ENCODE measurements at regions not wholly inside any gene's neighbourhood (a gene's known extent, or its start where the extent isn't known, plus 50 kb on each side); places are given as distances from the start of the nearest gene placed in this dataset.
"Not testable (repeated sequence)": the region's sequence is repeated elsewhere in the genome, so short reads cannot be mapped to it uniquely, and the experiment has no call there.

- H3K9me3 ChIP-seq; H3K36me3 ChIP-seq; intact Hi-C loops (cut with DNase I; ENCODE audit: low total_unique reads); H3K4me1 ChIP-seq; H3K27ac ChIP-seq; H3K4me3 ChIP-seq; in situ Hi-C loops (cut with MboI; ENCODE audit: low sequenced_read_pairs in 4 of 4); ATAC-seq; DNase-seq: not testable (repeated sequence)
- peaks cover 11 to 27% (median 21%) of the 10 kb centered on the region in 3 donors for H3K27me3 ChIP-seq
Observed at GRCh38 chr6:57809454-57809853, 492.0 kb downstream of the PRIM2 start.

DNA sequence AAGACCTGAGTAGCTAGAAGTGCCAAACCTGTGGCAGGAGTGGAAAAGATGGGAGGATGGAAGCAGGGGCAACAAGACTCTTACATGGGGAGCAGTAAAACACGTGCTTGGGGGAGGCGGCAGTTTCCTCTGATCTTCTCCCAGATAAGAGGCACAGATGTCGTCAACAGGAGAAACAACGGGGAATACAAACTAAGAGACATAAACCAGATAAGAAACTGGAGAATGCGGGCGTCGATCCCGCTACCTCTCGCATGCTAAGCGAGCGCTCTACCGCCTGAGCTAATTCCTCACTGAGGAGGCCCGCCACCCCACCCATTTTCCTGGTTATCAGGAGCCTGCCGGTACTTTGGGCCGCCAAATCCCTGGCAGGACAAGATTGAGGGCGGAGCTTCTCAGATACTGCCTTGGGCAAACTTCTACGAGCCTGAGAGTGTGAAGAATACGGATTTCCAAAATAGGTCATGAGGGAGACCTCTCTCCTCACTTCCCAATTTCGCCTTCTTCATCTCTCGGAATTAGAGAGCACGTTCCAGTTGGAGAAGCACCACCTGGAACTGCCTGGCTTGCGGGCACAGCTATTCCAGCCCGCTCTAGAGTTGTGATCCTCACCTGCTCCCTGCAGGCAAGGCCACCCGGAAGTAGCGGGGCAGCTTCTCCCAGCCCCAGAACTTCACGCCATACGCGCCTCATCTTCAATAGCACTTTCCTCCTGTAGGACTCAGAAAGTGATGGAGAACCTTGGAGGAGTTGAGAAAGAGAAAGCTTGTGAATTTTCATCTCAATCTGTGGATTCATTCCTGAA lies 496.0 kb downstream of the PRIM2 start:
- in situ Hi-C loops (cut with MboI; ENCODE audit: low sequenced_read_pairs in 4 of 4); H3K36me3 ChIP-seq; intact Hi-C loops (cut with DNase I; ENCODE audit: low total_unique reads); DNase-seq; H3K4me3 ChIP-seq; H3K4me1 ChIP-seq; H3K9me3 ChIP-seq; ATAC-seq; H3K27ac ChIP-seq: not testable (repeated sequence)
- H3K27me3 ChIP-seq: peaks cover 11 to 25% (median 21%) of the 10 kb centered on the region in 3 donors

GRCh38 chr6:57815826-57816225 lies 498.4 kb downstream of the PRIM2 start:
- H3K9me3 ChIP-seq; in situ Hi-C loops (cut with MboI; ENCODE audit: low sequenced_read_pairs in 4 of 4); H3K27ac ChIP-seq; DNase-seq; H3K4me3 ChIP-seq; ATAC-seq; H3K36me3 ChIP-seq; H3K4me1 ChIP-seq; intact Hi-C loops (cut with DNase I; ENCODE audit: low total_unique reads): not testable (repeated sequence)
- peaks cover 11 to 24% (median 12%) of the 10 kb centered on the region in 3 donors for H3K27me3 ChIP-seq

DNA sequence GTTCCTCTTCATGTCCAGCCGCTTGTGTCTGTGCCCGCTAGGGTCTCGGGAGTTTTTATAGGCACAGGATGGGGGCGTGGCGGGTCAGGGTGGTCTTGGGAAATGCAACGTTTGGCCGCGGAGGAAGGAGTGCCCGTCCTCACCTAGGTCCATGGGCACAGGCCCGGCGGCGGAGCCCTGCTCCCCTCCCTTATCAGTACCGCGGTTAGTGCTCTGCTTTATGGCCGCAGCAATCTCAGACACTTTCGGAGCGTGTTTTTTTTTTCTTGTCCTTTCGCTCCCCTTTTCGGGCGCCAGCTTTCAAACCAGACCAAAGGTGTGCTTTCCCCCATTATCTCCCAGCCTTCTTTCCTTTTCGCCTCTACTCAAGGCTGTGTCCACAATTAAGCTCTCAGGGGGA lies 503.9 kb downstream of the PRIM2 start:
- H3K4me1 ChIP-seq; H3K4me3 ChIP-seq; H3K9me3 ChIP-seq; in situ Hi-C loops (cut with MboI; ENCODE audit: low sequenced_read_pairs in 4 of 4); H3K36me3 ChIP-seq; intact Hi-C loops (cut with DNase I; ENCODE audit: low total_unique reads); ATAC-seq; DNase-seq; H3K27ac ChIP-seq: not testable (repeated sequence)
- H3K27me3 ChIP-seq: peaks cover 7 to 14% (median 12%) of the 10 kb centered on the region in 3 donors

DNA sequence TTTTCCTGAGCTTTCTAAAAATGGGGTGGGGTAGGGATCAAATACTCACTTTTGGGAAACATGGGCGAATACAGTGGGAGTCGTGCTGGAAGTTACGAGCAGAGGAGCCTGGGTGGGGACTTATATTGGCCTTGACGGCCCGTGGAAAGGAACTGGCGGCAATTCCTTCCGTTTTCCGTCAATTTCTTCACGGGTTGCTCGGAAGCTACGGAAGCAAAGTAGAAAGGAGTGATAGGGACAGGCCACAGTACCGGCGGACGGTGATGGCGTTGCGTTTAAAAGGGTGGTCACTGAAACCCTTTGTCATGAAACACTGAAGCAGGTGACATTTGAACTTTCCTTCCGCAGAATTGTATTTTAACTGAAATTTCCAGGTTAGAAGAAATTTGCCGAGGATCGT lies 505.0 kb downstream of the PRIM2 start:
- H3K36me3 ChIP-seq; DNase-seq; H3K4me3 ChIP-seq; intact Hi-C loops (cut with DNase I; ENCODE audit: low total_unique reads); ATAC-seq; H3K27ac ChIP-seq; H3K4me1 ChIP-seq; H3K9me3 ChIP-seq; in situ Hi-C loops (cut with MboI; ENCODE audit: low sequenced_read_pairs in 4 of 4): not testable (repeated sequence)
- H3K27me3 ChIP-seq: peaks cover 7 to 14% (median 12%) of the 10 kb centered on the region in 3 donors

- intact Hi-C loops (cut with DNase I; ENCODE audit: low total_unique reads): no loop called here
- H3K4me3 ChIP-seq: no peak overlapping the region
- TF ChIP-seq, protein P1, sequence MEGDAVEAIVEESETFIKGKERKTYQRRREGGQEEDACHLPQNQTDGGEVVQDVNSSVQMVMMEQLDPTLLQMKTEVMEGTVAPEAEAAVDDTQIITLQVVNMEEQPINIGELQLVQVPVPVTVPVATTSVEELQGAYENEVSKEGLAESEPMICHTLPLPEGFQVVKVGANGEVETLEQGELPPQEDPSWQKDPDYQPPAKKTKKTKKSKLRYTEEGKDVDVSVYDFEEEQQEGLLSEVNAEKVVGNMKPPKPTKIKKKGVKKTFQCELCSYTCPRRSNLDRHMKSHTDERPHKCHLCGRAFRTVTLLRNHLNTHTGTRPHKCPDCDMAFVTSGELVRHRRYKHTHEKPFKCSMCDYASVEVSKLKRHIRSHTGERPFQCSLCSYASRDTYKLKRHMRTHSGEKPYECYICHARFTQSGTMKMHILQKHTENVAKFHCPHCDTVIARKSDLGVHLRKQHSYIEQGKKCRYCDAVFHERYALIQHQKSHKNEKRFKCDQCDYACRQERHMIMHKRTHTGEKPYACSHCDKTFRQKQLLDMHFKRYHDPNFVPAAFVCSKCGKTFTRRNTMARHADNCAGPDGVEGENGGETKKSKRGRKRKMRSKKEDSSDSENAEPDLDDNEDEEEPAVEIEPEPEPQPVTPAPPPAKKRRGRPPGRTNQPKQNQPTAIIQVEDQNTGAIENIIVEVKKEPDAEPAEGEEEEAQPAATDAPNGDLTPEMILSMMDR (IDR thresholded peaks at IDR 0.05 in 4 of 5, conservative IDR thresholded peaks at IDR 0.05 in 1 of 5): no peak
- TF ChIP-seq POLR2A (IDR thresholded peaks at IDR 0.05): no peak
- H3K27ac ChIP-seq: no peak overlapping the region
- no peaks in the 10 kb centered on the region for H3K36me3 ChIP-seq
- no peak for DNase-seq
- H3K4me1 ChIP-seq: no peaks in the 10 kb centered on the region
- ATAC-seq: no peak
- H3K9me3 ChIP-seq: no peaks in the 10 kb centered on the region
- H3K27me3 ChIP-seq: peaks cover 7 to 14% (median 7%) of the 10 kb centered on the region in 3 donors
- in situ Hi-C loops (cut with MboI; ENCODE audit: low sequenced_read_pairs in 4 of 4): no loop called here
Observed at GRCh38 chr6:57822896-57823358, 505.5 kb downstream of the PRIM2 start.

- H3K27ac ChIP-seq; H3K36me3 ChIP-seq; H3K4me3 ChIP-seq; ATAC-seq; H3K9me3 ChIP-seq; H3K27me3 ChIP-seq; intact Hi-C loops (cut with DNase I; ENCODE audit: low total_unique reads); H3K4me1 ChIP-seq; DNase-seq; in situ Hi-C loops (cut with MboI; ENCODE audit: low sequenced_read_pairs in 4 of 4): not testable (repeated sequence)
Observed at GRCh38 chr6:57837622-57838209, 520.3 kb downstream of the PRIM2 start.

DNA sequence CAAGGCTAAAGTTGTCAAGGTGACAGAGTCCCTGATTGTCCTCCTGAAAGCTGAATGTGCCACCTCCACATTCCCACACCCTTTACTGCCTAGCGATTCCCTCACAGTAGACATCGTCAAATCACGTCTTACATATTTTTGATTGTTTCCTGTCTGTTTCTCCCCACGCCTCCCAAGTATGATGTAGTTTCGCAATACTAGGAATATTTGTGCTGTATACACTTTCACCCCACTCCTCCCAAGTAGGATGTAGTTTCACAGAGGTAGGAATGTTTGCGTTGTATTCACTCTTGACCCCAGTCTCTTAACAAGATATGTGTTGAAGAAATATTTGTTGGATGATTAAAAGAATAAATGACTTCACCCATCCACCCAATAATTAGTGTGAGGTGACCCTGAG lies 524.1 kb downstream of the PRIM2 start:
- H3K27ac ChIP-seq; H3K4me3 ChIP-seq; H3K36me3 ChIP-seq; H3K4me1 ChIP-seq; DNase-seq; in situ Hi-C loops (cut with MboI; ENCODE audit: low sequenced_read_pairs in 4 of 4); ATAC-seq; H3K9me3 ChIP-seq; intact Hi-C loops (cut with DNase I; ENCODE audit: low total_unique reads); H3K27me3 ChIP-seq: not testable (repeated sequence)

GRCh38 chr6:57853745-57854407 lies 536.4 kb downstream of the PRIM2 start:
- in situ Hi-C loops (cut with MboI; ENCODE audit: low sequenced_read_pairs in 4 of 4); H3K27me3 ChIP-seq; H3K27ac ChIP-seq; H3K4me1 ChIP-seq; H3K9me3 ChIP-seq; H3K4me3 ChIP-seq; ATAC-seq; DNase-seq; H3K36me3 ChIP-seq; intact Hi-C loops (cut with DNase I; ENCODE audit: low total_unique reads): not testable (repeated sequence)

DNA sequence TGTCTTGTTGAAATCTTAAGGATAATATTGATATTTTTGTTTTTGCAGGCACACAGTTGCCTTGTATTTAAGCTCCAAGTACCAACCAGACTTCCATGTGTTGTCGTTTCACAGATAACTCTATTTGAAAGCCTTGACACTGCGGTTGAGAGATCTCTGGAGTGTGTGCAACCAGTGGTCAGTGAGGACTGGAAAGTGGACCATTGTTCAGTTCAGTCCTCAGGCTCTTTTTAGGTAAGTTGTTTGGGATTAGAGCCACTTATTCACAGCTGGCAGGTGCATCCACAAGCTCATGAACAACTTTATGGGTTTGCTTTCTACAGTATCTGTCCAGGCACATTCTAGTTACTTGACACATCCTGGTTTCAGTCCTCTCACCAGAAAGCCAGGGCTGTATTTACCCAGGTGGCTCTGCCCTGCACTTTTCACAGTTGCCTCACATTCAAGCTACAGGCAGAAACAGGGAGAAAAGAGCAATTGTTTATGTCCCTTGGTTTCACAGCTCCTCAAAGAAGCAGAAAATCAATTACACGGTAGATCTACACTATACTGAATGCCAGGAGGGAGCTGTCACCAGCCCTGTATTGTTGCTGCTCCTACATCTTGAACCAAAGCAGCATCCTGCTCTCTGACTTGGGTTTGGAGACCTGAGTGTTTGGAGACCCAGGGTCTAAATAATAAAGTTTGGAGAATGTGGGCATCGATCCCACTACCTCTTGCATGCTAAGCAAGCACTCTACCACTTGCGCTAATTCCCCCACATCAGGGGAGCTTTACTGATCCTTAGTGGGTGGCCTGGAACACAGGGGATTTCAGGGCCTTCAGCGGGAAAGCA lies 543.3 kb downstream of the PRIM2 start:
- ATAC-seq; H3K9me3 ChIP-seq; in situ Hi-C loops (cut with MboI; ENCODE audit: low sequenced_read_pairs in 4 of 4): not testable (repeated sequence)

More for the DNA sequence above, 543.3 kb downstream of the PRIM2 start:
- H3K4me3 ChIP-seq; H3K4me1 ChIP-seq; DNase-seq; H3K27me3 ChIP-seq; H3K36me3 ChIP-seq; H3K27ac ChIP-seq; intact Hi-C loops (cut with DNase I; ENCODE audit: low total_unique reads): not testable (repeated sequence)

All from gastrocnemius medialis (tissue), 4 donors.